ENCODE measurements at regions not wholly inside any gene's neighbourhood (a gene's known extent, or its start where the extent isn't known, plus 50 kb on each side); places are given as distances from the start of the nearest gene placed in this dataset.

- no peak for DNase-seq
Measured at GRCh38 chr6:154561750-154562149, 51.3 kb upstream of the CNKSR3 start.

- DNase-seq = no peak
Measured at GRCh38 chr6:154565331-154565730, 54.8 kb upstream of the CNKSR3 start.

DNA sequence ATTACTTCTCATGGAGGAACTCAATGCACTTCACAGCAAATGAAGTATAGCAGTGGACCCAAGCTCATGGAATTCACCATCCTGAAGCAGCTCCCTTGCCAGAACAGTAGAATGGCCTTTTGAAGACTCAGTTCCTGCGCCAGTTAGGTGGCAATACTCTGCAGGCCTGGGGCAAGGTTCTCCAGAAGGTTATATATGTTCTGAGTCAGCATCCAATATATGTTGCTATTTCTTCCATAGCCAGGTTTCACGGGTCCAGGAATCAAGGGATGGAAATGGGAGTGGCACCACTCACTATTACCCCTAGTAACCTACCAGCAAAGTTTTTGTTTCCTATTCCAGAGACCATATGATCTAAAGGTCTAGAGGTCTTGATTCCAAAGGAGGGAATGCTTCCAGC, 56.4 kb upstream of the CNKSR3 start:
- no peak for DNase-seq

DNA sequence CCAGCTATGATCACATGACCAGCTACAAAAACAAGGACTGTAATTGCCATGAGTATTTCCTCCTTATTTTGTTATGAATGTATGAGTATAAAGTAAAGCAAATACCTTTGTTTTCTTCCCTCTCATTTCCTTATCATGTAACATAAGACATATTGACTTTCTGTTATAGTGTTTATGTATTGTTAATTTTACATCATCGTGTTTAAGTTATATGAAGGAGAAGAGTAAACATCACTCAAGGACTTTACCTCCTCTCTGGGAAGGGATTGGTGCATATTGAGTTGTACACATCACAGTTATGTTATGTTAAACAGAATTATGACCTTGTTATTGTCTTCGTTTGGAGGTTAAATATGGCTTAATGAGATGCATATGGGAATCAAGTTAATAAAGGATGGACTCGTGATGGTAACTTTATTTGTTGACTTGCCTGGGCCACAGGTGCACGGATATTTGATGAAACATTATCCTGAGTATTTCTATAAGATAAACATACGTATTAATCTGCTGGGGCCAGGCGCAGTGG, 57.3 kb upstream of the CNKSR3 start:
- DNase-seq = no peak

DNA sequence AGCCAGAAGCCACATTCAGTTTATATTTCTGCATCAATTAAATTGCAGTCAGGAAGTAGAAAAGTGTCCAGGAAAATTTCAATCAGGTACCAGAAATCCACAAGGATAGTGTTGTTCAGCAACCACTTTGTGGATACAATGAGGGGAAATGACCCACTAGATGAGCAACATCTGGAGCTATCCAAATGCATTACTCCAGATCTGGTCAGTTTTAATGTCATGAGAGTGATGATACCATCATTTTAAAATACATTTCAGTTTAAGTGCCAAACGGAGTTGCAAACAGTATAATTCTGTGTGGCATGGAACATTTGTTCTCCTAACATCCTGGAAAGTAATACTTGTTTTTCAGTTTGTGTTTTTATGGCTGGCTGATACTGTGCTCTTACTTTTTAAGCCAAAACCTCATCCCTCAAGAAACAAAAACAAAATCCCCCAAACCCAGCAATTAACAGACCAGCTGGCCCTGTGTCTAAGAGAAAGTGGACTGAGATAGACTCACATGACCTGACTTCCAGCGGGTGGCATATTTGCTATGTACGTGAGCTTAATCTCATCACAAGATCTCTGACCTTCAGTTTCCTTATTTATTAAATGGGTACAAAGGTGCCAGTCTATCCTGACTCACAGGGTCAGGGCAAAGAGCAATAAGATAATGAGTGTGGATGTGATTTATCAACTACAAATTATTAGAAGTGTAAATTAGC, 58.8 kb upstream of the CNKSR3 start:
- no peak for DNase-seq

- no peak for DNase-seq
Measured at GRCh38 chr6:154570505-154570904, 60.0 kb upstream of the CNKSR3 start.

GRCh38 chr6:154572556-154572955, 62.1 kb upstream of the CNKSR3 start:
- DNase-seq = no peak

GRCh38 chr6:154578004-154578559, 67.6 kb upstream of the CNKSR3 start:
- no peak for DNase-seq

DNA sequence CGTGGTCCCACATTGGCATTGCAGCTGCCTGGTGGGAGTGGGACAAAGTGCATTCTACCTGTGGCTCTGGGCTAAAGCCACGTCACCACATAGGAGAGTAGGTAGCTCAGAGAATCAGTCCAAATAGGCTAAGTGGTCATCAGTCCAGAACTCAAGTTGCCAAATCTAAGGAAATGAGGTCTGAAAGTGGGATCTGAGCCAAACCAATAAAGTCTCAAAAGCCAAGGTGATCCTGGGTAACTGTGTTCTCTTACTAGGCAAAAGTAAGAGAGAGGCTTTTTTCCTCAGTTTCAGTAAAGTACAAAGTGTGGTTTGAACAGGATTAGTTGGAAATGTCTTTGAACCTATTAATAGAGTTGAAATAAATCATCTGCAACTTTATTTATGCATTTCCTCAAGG, 68.6 kb upstream of the CNKSR3 start:
- DNase-seq = no peak

DNA sequence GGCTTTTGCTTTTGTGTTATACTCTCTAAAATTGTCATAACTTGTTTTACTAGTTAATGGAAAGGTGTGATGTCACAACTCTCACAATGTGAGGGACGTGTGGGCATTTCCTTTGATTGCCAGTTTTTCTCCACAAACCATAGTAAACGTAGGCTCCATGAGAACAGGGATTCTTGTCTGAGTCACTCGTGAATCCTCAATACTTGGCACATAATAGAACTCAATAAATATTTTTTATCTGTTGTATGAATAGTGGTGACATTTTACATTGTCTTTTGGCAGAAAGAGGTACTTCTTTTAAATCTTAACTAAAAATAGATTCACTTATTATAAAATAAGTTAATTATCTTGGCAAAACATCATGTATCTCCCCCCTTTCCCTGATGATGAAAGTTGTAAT, 69.0 kb upstream of the CNKSR3 start:
- no peak for DNase-seq

DNA sequence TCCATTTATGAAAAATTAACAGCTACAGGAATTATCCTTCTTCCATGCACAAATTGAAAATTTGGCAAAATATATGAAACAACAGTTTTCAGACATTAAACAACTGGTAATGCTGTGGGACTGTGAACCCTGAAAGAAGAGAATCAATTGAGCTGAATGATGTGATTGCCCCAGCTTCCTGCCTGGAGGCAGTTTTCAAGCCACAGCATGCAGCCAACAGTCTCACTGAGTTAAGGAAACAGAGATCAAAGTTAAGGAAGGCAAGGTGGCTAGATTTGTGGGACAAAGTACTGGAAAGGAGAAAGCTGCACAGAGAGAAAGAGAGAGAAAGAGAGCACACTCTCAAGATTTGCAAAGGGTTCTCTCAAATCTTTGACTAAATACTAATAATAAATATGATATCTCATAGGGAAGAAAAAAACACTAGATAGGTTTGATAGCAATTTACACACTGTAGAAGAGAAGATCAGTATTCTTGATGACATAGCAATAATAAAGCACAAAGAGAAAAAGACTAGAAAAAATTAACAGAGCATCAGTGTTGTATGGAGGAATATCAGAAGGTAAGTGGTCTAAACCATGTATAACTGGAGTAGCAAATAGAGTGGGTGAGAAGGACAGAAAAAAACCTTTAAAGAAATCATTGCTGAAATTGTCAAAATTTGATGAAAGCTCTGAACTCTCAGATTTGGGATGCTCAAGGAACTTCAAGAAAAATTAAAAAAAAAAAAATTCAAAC, 70.1 kb upstream of the CNKSR3 start:
- DNase-seq = no peak

GRCh38 chr6:154582696-154583095, 72.2 kb upstream of the CNKSR3 start:
- DNase-seq = no peak

GRCh38 chr6:154583546-154584188, 73.2 kb upstream of the CNKSR3 start:
- no peak for DNase-seq

DNA sequence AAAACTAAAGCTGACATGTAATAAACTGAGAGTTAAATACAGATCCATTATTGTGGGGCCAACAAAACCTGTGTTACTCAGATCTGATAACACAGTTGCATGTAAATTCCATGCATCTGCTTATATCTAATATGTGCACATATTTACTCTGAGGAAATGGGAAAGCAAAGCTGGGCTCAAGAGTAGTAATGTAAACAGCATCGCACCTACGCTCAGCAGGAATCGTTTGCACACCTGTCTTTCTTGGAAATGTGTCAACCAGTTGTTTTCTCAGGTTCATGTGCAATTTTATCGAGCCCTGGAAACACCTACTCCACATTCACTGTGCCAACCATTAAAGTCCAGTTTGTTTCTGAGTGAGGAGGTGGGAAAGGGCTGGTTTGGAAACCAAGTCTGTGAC, 80.3 kb upstream of the CNKSR3 start:
- no peak for DNase-seq

- DNase-seq = no peak
Measured at GRCh38 chr6:154591234-154591633, 80.7 kb upstream of the CNKSR3 start.

GRCh38 chr6:154592199-154592860, 81.8 kb upstream of the CNKSR3 start:
- DNase-seq = no peak

DNA sequence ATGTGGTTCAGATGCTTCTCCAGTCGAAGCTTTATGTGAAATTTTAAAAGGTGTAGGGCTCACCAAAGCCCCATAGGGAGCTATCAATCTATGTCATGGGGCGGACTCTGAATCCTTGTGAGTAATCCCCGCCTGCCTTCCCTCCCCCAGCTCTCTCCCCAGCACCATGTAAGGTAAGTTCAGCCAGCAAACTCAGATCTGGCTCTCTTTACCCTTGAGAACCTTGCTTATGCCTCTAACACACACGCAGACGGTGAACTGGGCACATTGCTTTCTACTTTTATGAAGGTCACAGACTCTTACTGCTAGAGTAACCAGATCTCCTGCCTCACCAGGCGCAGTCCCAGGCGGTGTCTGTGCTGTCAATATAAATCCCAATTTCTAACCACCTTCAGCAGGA, 82.6 kb upstream of the CNKSR3 start:
- no peak for DNase-seq

DNA sequence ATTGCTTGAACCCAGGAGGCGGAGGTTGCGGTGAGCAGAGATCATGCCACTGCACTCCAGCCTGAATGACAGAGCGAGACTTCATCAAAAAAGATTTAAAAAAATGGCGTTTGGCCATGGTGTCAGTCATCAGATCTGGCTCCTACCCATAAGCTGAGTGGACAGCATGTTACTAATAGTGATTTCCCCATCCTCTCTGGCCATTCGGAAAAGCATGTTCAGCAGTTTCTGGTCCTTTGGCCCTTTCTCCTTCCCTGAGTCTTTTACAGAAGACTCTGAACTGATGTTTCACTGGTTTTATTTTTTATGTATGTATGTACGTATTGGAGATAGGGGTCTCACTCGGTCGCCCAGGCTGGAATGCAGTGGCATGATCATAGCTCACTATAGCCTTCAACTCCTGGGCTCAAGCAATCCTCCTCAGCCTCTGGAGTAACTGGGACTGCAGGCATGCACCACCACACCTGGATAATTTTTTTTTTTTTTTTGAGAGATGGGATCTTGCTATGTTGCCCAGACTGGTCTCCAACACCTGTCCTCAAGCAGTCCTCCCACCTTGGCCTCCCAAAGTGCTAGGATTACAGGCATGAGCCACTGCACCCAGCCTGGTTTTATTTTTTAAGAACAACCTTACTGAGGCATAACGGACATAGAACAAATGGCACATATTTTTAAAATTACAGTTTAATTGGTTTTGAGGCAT, 84.2 kb upstream of the CNKSR3 start:
- no peak for DNase-seq

- DNase-seq = no peak
Measured at GRCh38 chr6:154595538-154595937, 85.1 kb upstream of the CNKSR3 start.

DNA sequence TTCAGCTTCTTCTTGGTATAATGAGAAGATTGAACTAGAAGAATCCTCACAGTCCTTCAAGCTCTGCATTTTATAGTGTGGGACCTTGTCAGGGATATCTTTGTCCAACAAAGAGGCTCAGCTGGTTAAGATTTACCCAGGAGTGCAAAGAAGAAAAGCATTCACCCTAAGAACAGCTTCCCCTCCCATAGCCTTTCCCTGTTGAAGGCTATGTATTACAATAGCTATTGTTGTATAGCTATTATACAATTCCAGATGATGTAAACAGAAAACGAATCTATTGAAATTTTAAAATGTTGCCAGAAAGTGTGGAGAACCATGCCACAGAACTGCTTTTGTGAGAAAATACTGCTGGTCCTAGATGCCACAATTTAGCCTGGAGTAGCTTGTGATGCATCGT, 85.5 kb upstream of the CNKSR3 start:
- no peak for DNase-seq

DNA sequence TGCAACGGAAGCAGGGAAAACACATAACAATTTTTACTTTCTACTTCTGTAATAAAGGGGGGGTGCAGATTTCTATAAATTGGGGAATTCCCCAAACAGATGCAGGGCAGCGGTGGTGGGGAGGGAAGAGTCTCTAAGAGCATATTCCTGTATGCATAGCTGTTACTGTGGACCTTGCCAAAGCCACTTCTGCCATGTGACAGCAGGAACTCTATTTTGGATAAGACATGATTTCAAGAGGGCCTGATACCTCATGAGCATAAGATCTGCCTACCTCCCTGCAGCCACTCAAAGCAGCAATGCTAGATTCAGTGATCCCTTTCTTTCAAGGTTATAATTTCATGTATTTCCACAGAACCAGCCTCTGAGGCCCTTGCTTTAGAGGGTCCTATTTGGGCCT, 86.2 kb upstream of the CNKSR3 start:
- DNase-seq = no peak

DNA sequence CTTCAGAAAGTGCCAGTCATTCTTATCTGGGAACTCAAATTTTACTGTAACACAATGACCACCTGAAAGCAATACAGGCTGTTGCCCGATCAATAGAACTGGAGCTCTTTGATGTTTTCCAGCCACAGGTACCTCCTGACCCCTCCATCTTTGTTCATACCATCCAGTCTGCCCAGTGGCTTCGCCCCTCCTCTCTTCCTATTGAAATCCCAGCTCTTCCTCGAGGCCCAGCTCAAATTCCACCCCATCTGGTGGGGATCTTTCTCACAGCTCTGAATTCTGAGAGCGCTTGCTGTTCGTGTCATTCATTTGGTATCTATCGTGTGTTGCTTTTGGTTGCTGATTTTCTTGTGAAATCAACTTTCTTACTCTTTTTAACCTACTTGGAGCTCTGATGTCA, 87.9 kb upstream of the CNKSR3 start:
- DNase-seq = no peak

Data from suppressor macrophage treated with lipopolysaccharide for 1 hour (primary cell).